ENCODE measurements at regions not wholly inside any gene's neighbourhood (a gene's known extent, or its start where the extent isn't known, plus 50 kb on each side); places are given as distances from the start of the nearest gene placed in this dataset.
"Not testable (repeated sequence)": the region's sequence is repeated elsewhere in the genome, so short reads cannot be mapped to it uniquely, and the experiment has no call there.

DNA sequence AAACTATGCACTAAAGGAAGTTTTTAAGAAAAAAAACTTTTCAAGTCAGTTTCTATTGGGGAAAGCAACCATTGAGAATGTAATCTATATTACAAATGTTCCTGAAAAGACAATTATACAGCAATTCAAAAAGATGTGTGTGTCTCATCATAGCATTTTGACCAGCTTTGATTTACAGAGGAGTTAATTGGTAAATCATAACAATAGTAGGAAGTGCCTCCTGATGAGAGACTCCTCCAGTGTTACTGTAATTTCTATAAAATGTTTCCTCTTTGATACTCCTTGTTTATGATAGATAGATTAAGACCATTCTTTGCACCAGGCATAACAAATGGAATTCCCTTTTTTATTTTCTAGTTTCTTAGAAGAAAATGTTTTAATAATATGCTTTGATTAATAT, 249.9 kb downstream of the CALCRL start:
- DNase-seq: no peak

- DNase-seq: no peak
Observed at GRCh38 chr2:187194049-187194448, 254.0 kb downstream of the CALCRL start.

DNA sequence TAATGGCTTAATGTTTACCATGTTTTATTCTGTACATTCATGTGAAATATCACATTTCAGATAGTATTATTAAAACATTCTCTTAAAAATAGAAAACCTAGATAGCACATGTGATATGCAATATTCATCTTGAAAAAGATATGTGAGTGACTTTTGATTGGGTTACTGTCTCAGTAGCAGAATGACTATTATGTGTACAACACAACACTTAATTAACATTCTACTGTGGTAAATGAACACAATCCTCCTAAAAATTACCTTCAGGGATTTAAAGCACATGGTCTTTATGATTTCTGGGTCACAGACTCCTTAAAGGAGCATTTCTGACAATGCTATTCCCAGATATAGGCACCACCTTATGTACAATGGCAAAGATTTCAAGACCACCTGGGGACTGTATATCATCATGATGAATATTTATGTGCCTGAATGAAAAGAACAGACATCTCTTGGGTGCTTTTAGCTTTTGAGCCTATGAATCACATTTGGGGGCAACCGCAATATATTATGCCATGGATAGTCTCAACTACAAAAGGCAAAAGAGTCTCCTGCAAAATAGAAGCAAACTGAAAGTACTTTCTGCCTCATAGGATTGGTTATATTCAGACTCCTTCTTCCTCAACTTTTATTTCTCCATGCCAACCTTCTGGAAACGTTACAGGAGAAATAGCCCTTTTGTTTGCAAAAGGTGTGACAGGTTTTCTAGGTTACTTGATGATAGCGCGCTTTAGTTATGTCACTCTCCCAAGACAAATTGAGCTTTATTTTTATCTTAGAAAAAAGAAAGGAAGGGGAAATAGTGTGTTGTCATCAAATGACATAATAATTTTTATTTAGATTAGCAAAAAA, 259.0 kb downstream of the CALCRL start:
- DNase-seq: no peak

DNA sequence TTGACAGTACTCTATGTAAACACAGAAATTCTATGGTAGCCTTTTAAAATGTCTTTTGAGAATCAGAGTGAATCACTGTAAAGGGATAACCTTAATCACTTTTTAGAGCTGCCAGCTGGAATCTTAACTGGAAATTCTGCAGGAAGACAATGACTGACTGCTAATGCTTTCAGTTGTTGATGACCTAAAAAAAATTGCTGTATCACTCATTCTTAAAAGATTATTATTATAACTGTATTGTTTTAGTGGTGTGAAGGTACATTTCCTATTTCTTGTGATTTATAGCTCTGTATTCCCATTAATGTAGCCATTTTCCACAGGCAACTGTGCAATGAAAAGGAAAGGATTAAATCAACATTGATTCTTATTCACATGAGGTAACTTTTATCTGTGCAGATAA, 260.5 kb downstream of the CALCRL start:
- DNase-seq: peak in 1 of 2 experiments; percentile 13

DNA sequence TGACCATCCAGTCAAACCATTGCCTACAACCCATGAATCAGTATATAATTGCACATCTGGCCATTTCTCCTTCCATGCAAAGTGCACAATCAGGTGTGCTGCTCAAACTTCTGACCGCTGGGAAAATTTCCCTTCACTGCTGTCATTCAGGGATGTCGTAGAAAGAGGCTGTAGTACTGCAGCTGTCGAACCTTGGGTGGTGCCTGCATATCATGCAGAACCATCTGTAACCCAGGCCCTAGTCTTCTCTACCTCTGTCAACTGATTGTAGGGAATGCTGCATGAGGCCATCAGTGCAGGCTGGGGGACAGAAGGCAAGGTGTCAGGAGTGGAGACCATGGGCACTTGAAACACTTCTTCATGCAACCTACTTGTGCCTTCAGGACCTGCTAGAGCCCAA, 267.5 kb downstream of the CALCRL start:
- no peak for DNase-seq

- DNase-seq: not testable (repeated sequence)
Observed at GRCh38 chr2:187178876-187179275, 269.2 kb downstream of the CALCRL start.

- DNase-seq: no peak
Observed at GRCh38 chr2:187177253-187177652, 270.8 kb downstream of the CALCRL start.

DNA sequence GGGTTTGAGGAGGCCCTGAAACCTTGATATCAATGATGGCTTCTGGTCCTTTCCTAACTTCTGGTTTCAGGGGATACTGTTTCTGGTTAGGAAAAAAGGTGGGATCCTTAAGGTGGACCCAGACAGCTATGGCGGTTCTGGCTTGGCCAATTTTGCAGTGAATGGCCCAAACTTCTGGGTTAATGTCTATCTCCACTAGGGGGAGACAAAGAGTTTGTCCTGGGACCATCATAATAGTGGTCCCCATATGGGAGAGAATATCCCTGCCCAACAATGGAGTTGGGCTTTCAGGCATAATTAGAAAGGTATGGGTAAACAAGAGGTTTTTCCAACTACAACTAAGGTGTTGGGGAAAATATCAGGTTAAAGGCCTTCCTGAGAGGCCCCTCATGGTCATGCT, 273.5 kb downstream of the CALCRL start:
- no peak for DNase-seq

DNA sequence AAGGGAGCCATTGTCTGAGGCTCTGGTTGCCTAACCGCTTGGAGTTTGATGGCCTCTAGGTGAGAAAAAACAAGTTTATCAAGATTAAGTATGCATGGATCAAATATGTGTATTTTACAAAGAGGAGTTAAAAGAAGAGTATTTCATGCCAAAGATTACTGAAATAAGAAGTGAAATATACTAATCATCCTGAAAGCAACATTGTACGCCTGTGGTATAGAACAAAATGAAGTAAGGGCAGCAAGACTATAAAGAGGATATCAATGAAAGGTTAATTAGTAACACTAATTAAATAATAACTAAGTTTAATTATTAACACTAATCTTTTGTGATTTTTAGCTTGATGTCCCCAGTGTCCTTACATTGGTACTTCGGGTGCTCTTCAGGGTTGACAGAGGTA, 276.7 kb downstream of the CALCRL start:
- no peak for DNase-seq

- no peak for DNase-seq
Observed at GRCh38 chr2:187169864-187170263, 278.2 kb downstream of the CALCRL start.

DNA sequence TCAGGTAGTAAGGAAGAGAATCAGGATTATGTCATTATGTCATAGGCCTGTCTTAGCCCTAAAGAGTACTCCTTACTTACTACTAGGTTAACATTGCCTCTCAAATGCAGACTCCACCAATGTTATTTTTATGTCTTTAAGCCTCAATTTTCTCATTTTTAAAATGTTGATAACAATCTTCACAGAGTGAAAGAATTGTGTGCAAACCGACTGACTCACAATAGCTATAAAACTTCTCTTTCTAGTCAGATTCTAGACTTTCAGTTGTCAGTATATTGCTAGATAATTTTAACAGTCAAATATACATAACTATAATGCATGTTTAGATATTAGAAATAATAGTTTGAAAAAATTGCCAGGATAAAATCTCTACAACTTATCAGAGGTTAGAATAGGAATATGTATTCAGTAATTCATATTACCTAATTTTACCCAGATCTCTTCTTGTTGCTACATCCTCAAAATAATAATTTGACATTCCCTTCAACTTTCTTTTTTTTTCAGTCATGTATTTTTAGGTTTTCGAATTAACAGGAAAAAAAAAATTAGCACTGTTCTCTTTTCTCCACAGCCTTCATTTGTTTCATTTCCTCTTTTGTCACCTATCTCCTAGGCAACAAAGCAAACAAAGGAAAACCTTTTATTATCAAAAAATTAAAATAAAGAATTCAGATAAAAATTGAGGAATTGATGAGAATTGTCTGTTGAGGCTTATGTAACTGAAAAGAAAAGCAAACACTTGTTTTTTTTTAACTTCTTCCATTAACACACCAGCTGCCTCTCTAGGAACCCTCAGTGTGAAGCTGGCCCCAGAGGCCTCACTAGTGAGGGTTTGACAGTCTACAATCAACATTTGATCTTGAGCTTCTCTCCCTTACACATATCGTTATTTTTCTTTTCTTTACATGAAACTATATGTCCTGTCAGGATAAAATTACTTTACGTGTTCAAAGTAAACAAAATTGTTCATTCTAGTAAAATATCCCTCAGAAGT, 279.0 kb downstream of the CALCRL start:
- DNase-seq: no peak

DNA sequence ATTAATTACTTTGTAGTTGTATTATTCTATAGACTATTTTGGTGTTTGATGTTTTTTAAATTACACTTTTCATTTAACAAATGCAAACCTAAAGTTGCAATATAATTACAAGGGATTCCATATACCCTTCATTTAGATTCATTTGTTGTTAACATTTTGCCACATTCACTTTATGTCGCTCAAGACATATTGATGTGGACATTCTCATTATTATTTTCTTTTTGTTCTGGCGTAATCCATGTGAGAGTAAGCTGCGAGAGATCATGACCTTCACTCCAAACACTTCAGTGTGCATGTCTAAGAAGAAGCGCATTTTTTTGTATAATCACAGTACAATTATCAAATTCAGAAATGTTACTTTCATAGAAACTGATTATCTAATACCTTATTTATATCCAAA, 280.6 kb downstream of the CALCRL start:
- no peak for DNase-seq

- no peak for DNase-seq
Observed at GRCh38 chr2:187165936-187166610, 282.0 kb downstream of the CALCRL start.

DNA sequence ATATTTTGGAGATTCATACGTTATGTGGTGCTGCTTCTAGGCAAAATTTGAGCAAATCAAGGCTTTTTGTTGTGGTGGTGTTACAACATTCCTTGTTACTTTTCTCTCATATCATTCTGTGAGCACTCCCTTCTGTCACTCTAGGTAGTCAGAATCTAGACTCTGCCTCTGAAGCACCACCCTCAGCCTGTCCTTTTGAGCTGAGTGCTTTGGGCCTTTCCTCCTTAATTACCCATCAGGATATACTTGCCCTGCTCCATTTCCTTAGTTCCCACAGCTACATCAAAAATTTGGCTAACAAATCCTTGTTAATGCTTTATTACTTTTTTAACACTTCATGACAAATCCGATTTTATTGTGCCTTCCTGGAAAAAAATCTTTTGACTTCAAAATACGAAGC, 289.6 kb downstream of the CALCRL start:
- no peak for DNase-seq

- DNase-seq: no peak
Observed at GRCh38 chr2:187157046-187157445, 291.0 kb downstream of the CALCRL start.

GRCh38 chr2:187155476-187155875, 292.6 kb downstream of the CALCRL start:
- no peak for DNase-seq

GRCh38 chr2:187150670-187151069, 297.4 kb downstream of the CALCRL start:
- no peak for DNase-seq

GRCh38 chr2:187148059-187148714, 299.2 kb upstream of the ZSWIM2 start:
- DNase-seq: no peak

DNA sequence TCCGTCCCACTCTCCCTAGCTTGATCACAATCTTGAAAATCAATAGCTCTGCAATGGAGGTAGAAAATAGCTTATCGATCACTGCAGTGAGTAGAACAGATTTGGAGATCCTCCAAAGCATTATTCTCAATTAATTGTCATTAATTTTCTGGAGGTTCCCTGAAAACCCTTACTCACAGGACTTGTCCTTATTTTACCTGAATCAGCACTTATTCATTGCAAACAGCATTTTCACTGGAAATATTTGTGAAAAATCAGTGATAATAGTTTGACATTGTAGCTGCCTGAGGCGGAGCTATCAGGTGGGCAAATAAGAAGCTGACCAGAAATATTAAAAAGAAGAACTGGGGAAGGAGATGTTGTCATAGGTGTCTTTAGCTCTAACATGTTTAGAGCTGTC, 294.6 kb upstream of the ZSWIM2 start:
- DNase-seq: no peak

DNA sequence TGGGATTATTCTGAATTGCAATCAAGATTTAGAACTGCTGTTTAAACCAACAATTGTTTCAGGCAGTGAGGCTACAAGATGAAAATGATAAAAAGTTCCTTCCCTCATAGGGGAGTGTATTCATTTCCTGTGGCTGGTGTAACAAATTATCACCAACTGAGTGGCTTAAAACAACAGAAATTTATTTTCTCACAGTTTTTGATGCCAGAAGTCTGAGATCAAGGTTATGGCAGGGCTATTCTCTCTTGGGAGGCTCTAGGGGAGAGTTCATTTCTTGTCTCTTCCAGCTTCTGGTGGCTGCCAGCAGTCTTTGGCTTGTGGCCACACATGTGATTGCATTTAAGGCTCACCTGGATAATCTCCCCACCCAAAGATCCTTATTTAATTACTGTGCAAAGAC, 290.5 kb upstream of the ZSWIM2 start:
- no peak for DNase-seq

DNA sequence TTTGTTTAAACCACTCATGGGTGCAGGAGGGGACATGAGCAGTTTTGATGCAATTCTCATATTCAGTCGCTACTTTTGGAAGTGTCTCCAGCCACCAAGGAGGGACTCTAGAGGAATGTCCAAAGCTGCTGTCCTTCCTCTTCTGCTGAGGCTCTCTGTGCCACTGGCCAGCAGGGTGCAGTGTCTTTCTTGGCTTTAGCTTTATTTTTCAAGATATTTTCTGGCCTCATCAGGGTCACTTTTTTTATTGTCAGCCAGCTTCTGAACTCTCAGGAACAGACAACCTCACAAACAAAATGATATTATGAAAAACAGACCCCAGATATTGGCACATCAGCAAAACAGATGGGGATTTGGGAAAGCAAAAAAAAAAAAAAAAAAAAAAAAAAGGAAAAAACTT, 289.3 kb upstream of the ZSWIM2 start:
- no peak for DNase-seq

- no peak for DNase-seq
Observed at GRCh38 chr2:187136646-187137045, 287.7 kb upstream of the ZSWIM2 start.

DNA sequence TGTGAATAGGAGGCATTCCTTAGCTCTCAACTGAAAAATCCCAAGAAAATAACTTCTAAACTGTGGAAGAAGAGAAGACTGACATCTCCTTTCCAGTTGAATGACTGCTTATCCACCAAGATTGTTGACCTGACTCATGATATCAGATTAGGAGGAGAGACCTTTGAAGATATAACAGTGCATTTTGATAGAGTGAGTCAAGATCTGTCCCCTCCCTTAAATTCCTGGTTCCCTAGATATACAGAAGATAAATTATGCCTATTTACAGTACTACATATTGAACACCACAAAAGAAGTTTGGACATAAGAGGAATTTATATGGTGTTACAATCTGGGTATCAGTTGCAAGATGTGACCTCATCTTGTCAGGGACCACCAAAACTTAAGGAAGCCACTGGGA, 285.3 kb upstream of the ZSWIM2 start:
- DNase-seq: no peak

Data from NCI-H2081 (cell line).